Mammary epithelial cell (primary cell): ENCODE measurements at regions not wholly inside any gene's neighbourhood (a gene's known extent, or its start where the extent isn't known, plus 50 kb on each side); places are given as distances from the start of the nearest gene placed in this dataset.

Experiments
- EZH2 ChIP-seq: IDR thresholded peaks from 2 replicates; pipeline ENCODE4 v1.6.1; 2012; ENCODE audit warnings: low read length, inconsistent platforms, borderline replicate concordance
- TF ChIP-seq, protein P1 (sequence below), 2 donors: IDR thresholded peaks in 1 of 2; conservative IDR thresholded peaks in 1 of 2; 2 replicates each; pipeline ENCODE4 v1.5.1; 2011 to 2012; ENCODE audit warnings: inconsistent platforms in 2 of 2, low read length in 2 of 2, mild to moderate bottlenecking in 2 of 2, control low read depth in 1 of 2, low read depth in 1 of 2; ENCODE audit not compliant: insufficient read depth in 1 of 2; ENCODE audit errors: extremely low read depth in 1 of 2

GRCh38 chr12:108399514-108399913 lies 60.4 kb upstream of the CMKLR1 start:
- TF ChIP-seq, protein P1, sequence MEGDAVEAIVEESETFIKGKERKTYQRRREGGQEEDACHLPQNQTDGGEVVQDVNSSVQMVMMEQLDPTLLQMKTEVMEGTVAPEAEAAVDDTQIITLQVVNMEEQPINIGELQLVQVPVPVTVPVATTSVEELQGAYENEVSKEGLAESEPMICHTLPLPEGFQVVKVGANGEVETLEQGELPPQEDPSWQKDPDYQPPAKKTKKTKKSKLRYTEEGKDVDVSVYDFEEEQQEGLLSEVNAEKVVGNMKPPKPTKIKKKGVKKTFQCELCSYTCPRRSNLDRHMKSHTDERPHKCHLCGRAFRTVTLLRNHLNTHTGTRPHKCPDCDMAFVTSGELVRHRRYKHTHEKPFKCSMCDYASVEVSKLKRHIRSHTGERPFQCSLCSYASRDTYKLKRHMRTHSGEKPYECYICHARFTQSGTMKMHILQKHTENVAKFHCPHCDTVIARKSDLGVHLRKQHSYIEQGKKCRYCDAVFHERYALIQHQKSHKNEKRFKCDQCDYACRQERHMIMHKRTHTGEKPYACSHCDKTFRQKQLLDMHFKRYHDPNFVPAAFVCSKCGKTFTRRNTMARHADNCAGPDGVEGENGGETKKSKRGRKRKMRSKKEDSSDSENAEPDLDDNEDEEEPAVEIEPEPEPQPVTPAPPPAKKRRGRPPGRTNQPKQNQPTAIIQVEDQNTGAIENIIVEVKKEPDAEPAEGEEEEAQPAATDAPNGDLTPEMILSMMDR (conservative IDR thresholded peaks at IDR 0.05 in 1 of 2, IDR thresholded peaks at IDR 0.05 in 1 of 2; ENCODE audit: extremely low read depth in 1 of 2, insufficient read depth in 1 of 2, low read depth in 1 of 2, low read length in 2 of 2): no peak
- TF ChIP-seq EZH2: no peak
